ENCODE measurements at regions not wholly inside any gene's neighbourhood (a gene's known extent, or its start where the extent isn't known, plus 50 kb on each side); places are given as distances from the start of the nearest gene placed in this dataset.

DNA sequence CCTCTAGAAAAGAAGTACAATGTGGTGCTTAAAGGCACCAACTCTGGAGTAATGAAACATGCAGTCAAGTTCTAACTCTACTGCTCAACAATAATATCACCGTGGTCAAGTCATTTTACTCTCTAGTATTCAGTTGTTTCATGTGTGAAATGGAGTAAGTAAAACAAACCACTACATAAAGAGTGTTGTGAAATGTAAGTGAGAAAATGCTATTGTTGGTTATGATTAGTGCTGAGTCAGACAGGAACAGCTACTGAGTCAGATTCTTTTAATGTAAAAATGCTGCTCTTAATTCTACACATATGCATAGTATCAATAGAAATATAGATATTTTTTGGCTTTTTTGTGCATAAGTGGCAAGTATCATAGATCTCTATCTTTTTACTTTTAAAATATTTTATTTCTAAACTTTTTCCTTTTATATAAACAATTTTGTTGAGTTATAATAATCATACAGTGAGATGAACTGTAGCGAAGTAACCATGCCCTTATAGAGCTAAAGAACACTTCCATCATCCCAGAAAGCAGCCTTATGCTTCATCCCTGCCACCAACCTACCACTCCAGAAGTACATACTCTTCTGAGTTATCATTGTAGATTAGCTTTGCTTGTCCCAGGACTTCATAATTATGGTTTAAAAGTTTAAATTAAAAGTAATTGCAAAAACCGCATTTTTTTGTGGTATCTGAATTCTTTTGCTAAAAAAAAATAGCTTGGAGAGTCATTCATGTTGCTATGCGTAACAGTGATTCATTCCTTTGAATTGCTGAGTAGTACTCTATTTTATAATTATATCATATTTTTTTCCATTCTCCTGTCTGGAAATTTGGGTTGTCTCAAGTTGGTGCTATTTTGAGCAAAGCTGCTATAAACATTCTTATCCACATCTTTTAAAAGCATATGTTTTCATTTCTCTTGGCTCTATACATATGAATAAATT, 548.2 kb upstream of the CLINT1 start:
- TF ChIP-seq, protein P1, sequence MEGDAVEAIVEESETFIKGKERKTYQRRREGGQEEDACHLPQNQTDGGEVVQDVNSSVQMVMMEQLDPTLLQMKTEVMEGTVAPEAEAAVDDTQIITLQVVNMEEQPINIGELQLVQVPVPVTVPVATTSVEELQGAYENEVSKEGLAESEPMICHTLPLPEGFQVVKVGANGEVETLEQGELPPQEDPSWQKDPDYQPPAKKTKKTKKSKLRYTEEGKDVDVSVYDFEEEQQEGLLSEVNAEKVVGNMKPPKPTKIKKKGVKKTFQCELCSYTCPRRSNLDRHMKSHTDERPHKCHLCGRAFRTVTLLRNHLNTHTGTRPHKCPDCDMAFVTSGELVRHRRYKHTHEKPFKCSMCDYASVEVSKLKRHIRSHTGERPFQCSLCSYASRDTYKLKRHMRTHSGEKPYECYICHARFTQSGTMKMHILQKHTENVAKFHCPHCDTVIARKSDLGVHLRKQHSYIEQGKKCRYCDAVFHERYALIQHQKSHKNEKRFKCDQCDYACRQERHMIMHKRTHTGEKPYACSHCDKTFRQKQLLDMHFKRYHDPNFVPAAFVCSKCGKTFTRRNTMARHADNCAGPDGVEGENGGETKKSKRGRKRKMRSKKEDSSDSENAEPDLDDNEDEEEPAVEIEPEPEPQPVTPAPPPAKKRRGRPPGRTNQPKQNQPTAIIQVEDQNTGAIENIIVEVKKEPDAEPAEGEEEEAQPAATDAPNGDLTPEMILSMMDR (IDR thresholded peaks at IDR 0.05), result no peak
- TF ChIP-seq POLR2A (IDR thresholded peaks at IDR 0.05; ENCODE audit: low read depth), result no peak
- no peak for TF ChIP-seq EP300 (IDR thresholded peaks at IDR 0.05)

All from esophagus muscularis mucosa (tissue), 4 donors.